Limb (tissue), 2 donors: ENCODE measurements at regions not wholly inside any gene's neighbourhood (a gene's known extent, or its start where the extent isn't known, plus 50 kb on each side); places are given as distances from the start of the nearest gene placed in this dataset.

Experiments used
- DNase-seq, 2 donors: peaks; one replicate each; pipeline ENCODE4 v3.0.0-alpha.2; 2016; ENCODE audit errors: extremely low spot score in 2 of 2

DNA sequence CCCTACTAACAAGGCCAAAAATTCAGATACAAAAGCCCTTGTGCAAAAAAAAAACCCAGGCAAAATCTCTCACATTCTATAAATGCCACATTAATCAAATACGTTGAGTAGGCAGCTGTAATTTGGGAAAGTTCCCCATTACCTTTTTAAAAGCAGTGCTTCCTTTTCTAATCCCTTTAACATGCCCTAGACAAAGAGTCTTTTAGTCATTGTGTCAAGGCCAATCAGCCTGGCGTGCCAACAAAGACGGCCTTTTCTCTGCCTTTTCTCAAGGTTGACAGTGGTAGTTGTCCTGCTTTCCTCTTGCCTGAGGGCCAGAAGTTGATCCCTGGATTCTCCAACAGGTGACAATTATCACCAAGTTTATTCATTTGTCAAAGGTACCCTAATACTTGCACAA, 62.5 kb upstream of the METAP2 start:
- DNase-seq = no peak

DNA sequence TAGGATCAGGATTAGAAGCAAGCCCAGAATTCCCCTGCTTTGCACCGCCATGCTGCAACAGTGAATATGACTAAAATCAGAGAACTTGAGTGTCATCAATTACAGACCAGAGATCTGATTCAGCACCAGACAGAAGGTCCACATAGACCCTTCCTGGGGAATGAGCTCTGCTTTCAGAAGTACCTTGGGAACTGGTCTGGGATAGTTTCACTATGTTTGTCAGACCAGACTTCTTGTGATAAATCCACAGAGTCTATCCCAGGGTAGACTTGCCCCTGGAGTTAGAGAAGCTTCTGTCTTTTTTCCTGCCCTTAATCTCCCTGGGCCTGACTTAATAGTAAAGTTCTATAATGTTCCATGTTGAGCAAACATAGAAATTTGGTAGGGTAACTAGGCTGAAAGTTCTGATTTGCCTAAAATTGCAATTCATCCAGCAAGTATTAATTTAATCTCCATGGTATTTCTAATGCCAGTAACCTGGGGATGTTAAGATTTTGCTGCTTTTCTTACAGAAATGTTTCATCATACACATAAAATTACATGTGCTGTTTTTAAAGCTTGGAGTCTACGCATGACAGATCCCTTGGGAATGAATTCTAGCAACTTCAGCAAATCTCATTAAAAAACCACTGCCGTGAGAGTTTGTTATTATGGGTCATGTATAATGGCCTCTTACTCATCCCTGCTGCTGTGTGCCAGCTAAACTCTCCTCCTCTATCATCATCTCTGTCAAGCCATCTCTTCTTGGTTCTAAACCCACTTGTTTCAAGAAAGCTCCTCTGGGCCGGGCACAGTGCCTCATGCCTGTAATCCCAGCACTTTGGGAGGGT, 61.3 kb upstream of the METAP2 start:
- DNase-seq = no peak

GRCh38 chr12:95413576-95413975, 60.4 kb upstream of the METAP2 start:
- no peak for DNase-seq

DNA sequence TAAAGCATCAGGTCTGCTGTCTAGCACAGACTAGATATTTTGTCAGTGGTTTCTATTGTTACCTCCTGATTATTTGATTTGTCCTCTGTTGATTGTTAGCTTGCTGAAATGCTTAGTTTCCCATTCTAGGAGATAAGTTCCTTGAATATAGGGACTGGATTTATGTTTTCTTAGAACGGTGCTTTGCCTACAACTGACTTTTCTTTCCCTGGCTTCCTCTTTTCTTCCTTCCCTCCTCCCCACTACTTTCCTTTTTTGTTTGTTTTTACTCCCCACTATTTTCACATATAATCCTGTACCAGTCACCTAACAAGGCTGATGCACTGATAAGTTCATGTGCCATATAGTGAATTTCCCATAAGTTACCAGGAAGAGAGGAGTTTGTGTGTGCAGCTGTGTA, 58.5 kb upstream of the METAP2 start:
- no peak for DNase-seq

GRCh38 chr12:95416111-95416636, 57.8 kb upstream of the METAP2 start:
- DNase-seq = no peak

DNA sequence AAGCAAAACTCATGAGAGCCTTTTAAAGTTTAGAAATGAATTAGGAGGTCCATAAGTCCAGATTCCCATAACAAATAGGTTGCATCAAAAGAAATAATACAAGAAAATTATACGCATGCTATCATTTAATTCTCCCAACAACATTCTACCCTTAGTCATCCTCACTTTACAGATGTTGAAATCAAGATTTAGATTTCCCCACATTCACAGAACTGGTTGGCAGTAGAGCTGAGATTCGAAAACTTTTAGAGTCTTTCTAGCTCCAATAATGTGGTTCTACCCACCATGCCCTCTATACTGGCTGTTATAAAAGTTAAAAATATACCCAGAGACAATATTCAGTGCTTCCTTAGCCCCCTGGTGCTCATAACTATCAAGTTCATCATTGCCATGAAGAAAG, 56.6 kb upstream of the METAP2 start:
- no peak for DNase-seq

GRCh38 chr12:95418142-95418541, 55.8 kb upstream of the METAP2 start:
- DNase-seq = no peak
